ENCODE measurements at regions not wholly inside any gene's neighbourhood (a gene's known extent, or its start where the extent isn't known, plus 50 kb on each side); places are given as distances from the start of the nearest gene placed in this dataset.

- TF ChIP-seq POLR2AphosphoS5 (IDR thresholded peaks at IDR 0.05; ENCODE audit: low read depth) (no peak), GABPA (IDR thresholded peaks at IDR 0.05; ENCODE audit: low read depth) (no peak)
- TF ChIP-seq, protein P1, sequence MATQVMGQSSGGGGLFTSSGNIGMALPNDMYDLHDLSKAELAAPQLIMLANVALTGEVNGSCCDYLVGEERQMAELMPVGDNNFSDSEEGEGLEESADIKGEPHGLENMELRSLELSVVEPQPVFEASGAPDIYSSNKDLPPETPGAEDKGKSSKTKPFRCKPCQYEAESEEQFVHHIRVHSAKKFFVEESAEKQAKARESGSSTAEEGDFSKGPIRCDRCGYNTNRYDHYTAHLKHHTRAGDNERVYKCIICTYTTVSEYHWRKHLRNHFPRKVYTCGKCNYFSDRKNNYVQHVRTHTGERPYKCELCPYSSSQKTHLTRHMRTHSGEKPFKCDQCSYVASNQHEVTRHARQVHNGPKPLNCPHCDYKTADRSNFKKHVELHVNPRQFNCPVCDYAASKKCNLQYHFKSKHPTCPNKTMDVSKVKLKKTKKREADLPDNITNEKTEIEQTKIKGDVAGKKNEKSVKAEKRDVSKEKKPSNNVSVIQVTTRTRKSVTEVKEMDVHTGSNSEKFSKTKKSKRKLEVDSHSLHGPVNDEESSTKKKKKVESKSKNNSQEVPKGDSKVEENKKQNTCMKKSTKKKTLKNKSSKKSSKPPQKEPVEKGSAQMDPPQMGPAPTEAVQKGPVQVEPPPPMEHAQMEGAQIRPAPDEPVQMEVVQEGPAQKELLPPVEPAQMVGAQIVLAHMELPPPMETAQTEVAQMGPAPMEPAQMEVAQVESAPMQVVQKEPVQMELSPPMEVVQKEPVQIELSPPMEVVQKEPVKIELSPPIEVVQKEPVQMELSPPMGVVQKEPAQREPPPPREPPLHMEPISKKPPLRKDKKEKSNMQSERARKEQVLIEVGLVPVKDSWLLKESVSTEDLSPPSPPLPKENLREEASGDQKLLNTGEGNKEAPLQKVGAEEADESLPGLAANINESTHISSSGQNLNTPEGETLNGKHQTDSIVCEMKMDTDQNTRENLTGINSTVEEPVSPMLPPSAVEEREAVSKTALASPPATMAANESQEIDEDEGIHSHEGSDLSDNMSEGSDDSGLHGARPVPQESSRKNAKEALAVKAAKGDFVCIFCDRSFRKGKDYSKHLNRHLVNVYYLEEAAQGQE (IDR thresholded peaks at IDR 0.05; ENCODE audit: insufficient replicate concordance, low read depth), result no peak
- TF ChIP-seq, protein P2, sequence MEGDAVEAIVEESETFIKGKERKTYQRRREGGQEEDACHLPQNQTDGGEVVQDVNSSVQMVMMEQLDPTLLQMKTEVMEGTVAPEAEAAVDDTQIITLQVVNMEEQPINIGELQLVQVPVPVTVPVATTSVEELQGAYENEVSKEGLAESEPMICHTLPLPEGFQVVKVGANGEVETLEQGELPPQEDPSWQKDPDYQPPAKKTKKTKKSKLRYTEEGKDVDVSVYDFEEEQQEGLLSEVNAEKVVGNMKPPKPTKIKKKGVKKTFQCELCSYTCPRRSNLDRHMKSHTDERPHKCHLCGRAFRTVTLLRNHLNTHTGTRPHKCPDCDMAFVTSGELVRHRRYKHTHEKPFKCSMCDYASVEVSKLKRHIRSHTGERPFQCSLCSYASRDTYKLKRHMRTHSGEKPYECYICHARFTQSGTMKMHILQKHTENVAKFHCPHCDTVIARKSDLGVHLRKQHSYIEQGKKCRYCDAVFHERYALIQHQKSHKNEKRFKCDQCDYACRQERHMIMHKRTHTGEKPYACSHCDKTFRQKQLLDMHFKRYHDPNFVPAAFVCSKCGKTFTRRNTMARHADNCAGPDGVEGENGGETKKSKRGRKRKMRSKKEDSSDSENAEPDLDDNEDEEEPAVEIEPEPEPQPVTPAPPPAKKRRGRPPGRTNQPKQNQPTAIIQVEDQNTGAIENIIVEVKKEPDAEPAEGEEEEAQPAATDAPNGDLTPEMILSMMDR (IDR thresholded peaks at IDR 0.05; ENCODE audit: insufficient read depth, low read length), result no peak
These were observed 731.7 kb upstream of the RAB6C start for GRCh38 chr2:129247751-129248150.

All from HL-60 (cell line).